Glomerular visceral epithelial cell (primary cell): ENCODE measurements at regions not wholly inside any gene's neighbourhood (a gene's known extent, or its start where the extent isn't known, plus 50 kb on each side); places are given as distances from the start of the nearest gene placed in this dataset.
"Not testable (repeated sequence)": the region's sequence is repeated elsewhere in the genome, so short reads cannot be mapped to it uniquely, and the experiment has no call there.

Source experiments
- DNase-seq: peaks from one replicate; pipeline ENCODE4 v3.0.0-alpha.2; 2016; ENCODE audit errors: extremely low spot score

GRCh38 chr1:244322181-244322580 is 129.5 kb downstream of the ADSS2 start:
- no peak for DNase-seq

GRCh38 chr1:244322791-244323521 is 128.8 kb downstream of the ADSS2 start:
- DNase-seq = peak; percentile 80

GRCh38 chr1:244324176-244324883 is 127.4 kb downstream of the ADSS2 start:
- DNase-seq = no peak

- no peak for DNase-seq
Observed at GRCh38 chr1:244325056-244325758, 126.5 kb downstream of the ADSS2 start.

- no peak for DNase-seq
Observed at GRCh38 chr1:244326757-244327156, 125.0 kb downstream of the ADSS2 start.

GRCh38 chr1:244327533-244327932 is 124.2 kb downstream of the ADSS2 start:
- no peak for DNase-seq

GRCh38 chr1:244328476-244328875 is 123.2 kb downstream of the ADSS2 start:
- DNase-seq = no peak

- no peak for DNase-seq
Observed at GRCh38 chr1:244329591-244330317, 122.0 kb downstream of the ADSS2 start.

- DNase-seq = no peak
Observed at GRCh38 chr1:244330318-244330625, 121.4 kb downstream of the ADSS2 start.

- not testable (repeated sequence) for DNase-seq
Observed at GRCh38 chr1:244332761-244333160, 118.9 kb downstream of the ADSS2 start.

GRCh38 chr1:244334315-244334714 is 117.4 kb downstream of the ADSS2 start:
- not testable (repeated sequence) for DNase-seq

GRCh38 chr1:244334842-244335241 is 116.9 kb downstream of the ADSS2 start:
- not testable (repeated sequence) for DNase-seq

GRCh38 chr1:244335456-244335855 is 116.3 kb downstream of the ADSS2 start:
- no peak for DNase-seq

GRCh38 chr1:244336232-244336899 is 115.3 kb downstream of the ADSS2 start:
- no peak for DNase-seq

- DNase-seq = peak; percentile 56
Observed at GRCh38 chr1:244337839-244338238, 113.9 kb downstream of the ADSS2 start.

GRCh38 chr1:244339073-244339692 is 112.5 kb downstream of the ADSS2 start:
- DNase-seq = no peak

GRCh38 chr1:244339776-244340175 is 111.9 kb downstream of the ADSS2 start:
- no peak for DNase-seq

- DNase-seq = no peak
Observed at GRCh38 chr1:244340396-244340795, 111.3 kb downstream of the ADSS2 start.

- peak; percentile 75 for DNase-seq
Observed at GRCh38 chr1:244341455-244342450, 110.0 kb downstream of the ADSS2 start.

- DNase-seq = no peak
Observed at GRCh38 chr1:244344001-244344400, 107.7 kb downstream of the ADSS2 start.
